GM12892 (cell line): ENCODE measurements at regions not wholly inside any gene's neighbourhood (a gene's known extent, or its start where the extent isn't known, plus 50 kb on each side); places are given as distances from the start of the nearest gene placed in this dataset.

Experiments
- DNase-seq: peaks from one replicate; pipeline ENCODE4 v3.0.0; 2011; ENCODE audit not compliant: insufficient read length
- FAIRE-seq: peaks from 2 replicates; lab custom pipeline; 2011; peaks lifted over from hg19 to GRCh38; lab: Jason Lieb, UNC
- POLR2A ChIP-seq: IDR thresholded peaks from 2 replicates; pipeline ENCODE4 v1.6.1; 2011; ENCODE audit warnings: low read depth, low read length, control low read depth
- POLR2AphosphoS5 ChIP-seq: IDR thresholded peaks from 2 replicates; pipeline ENCODE4 v1.6.1; 2011; ENCODE audit warnings: low read depth, low read length, control low read depth
- TAF1 ChIP-seq: IDR thresholded peaks from 2 replicates; pipeline ENCODE4 v1.6.1; 2011; ENCODE audit warnings: low read depth, mild to moderate bottlenecking, control low read depth, low read length, borderline replicate concordance

- TF ChIP-seq POLR2AphosphoS5 (no peak), POLR2A (no peak), TAF1 (no peak)
- no peak for FAIRE-seq
- no peak for DNase-seq
Measured at GRCh38 chr22:48828688-48829087, 999.0 kb downstream of the BRD1 start.

- DNase-seq (no peak), FAIRE-seq (no peak)
- TF ChIP-seq TAF1 (no peak), POLR2AphosphoS5 (no peak), POLR2A (no peak)
Measured at GRCh38 chr22:48827904-48828555, 999.6 kb downstream of the BRD1 start.

- no peak for TF ChIP-seq POLR2AphosphoS5
- TF ChIP-seq POLR2A = no peak
- TF ChIP-seq TAF1 = no peak
- FAIRE-seq (no peak), DNase-seq (no peak)
Measured at GRCh38 chr22:48827268-48827846, 1000.3 kb downstream of the BRD1 start.

GRCh38 chr22:48826546-48826945, 1001.1 kb downstream of the BRD1 start:
- no peak for TF ChIP-seq POLR2AphosphoS5
- FAIRE-seq = no peak
- DNase-seq = no peak

- DNase-seq (no peak), FAIRE-seq (no peak)
- no peak for TF ChIP-seq POLR2A
- TF ChIP-seq TAF1 = no peak
- no peak for TF ChIP-seq POLR2AphosphoS5
Measured at GRCh38 chr22:48825802-48826520, 1001.7 kb downstream of the BRD1 start.

DNA sequence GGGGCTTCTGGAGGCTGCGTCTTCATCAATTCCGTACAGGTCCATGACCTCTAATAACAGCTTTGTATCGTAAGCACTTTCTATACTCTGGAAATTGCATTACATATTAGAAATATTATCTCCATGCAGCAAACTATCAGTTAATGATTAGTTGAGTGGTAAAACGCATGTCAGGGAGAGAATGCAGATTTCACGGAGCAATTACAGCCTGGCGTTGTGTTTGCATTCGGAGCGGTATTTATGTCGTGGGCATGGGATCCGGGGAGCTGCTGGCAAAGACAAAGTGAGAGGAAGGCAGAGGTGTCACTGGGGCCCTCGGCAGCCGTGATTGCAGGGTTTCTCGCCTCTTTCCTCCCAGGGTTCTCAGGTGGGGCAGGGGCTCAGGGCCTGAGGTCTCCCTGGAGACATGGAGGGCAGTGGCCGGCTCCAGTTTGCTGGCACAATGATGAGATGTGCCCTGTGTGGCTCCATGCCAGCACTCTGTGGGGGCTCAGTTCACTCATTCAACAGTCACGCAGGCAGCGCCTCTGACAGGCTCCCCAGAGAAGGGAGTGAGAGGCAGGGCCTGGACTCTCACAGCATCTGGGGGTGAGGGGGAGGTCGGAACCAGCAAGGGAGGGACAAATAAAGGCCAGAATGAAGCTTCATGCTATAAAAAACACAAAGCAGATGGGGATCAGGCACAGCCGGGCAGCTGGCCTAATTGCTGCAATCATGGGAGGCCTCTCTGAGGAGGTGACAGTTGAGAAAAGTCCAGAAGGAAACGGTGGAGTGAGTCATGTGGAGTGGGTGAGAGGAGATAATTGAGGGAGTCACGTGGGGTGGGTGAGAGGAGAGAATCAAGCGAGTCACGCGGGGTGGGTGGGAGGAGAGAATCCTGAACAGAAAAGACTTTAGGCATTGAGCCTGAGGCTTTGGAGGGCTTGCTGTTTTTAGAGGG, 1002.7 kb downstream of the BRD1 start:
- no peak for TF ChIP-seq POLR2A
- no peak for TF ChIP-seq TAF1
- TF ChIP-seq POLR2AphosphoS5 = no peak
- no peak for FAIRE-seq
- no peak for DNase-seq

- DNase-seq = no peak
- TF ChIP-seq TAF1 (no peak), POLR2A (no peak), POLR2AphosphoS5 (no peak)
- no peak for FAIRE-seq
Measured at GRCh38 chr22:48823941-48824340, 1003.7 kb downstream of the BRD1 start.

DNA sequence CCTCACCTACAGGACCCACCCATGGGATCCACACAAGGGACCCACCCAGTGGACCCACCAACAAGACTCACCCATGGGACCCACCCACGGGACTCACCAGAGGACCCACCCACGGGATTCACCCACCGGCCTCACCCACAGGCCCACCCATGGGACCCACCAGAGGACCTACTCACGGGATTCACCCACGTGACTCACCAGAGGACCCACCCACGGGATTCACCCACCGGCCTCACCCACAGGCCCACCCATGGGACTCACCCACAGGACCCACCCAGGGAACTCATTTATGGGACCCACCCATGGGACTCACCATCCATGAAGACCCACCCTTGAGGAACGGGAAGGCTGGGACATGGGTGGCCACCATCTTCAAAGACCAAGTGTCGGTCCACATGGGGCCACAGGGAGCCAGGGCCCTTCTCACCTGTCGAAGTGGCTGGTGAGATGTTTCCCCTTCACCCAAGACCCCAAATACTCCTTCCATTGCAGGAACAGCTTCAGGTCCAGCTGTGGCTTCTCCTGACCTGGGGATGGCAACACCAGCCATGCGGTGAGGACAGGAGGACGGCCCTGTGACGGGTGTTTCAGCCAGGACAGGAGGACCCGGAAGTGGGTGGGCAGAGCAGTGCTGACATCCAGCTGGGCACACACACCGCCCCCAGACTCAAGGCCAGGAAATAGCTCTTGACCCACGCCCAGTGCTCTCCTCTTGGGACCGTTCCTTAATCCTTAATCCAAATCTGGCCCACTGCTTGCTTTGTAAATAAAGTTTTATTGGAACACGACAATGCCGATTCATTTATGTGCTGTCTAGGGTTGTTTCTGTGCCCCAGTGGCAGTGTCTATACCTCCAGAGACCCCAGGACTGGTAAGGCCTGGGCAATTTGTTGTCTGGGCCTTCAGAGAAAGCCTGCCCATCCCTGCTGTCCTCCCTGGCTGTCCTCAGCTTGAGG, 1005.1 kb downstream of the BRD1 start:
- DNase-seq (no peak), FAIRE-seq (no peak)
- TF ChIP-seq TAF1 = no peak
- TF ChIP-seq POLR2A = no peak
- TF ChIP-seq POLR2AphosphoS5 = no peak

- TF ChIP-seq POLR2AphosphoS5 = no peak
- TF ChIP-seq TAF1 = no peak
- TF ChIP-seq POLR2A = no peak
- no peak for FAIRE-seq
- no peak for DNase-seq
Measured at GRCh38 chr22:48821727-48822126, 1005.9 kb downstream of the BRD1 start.

DNA sequence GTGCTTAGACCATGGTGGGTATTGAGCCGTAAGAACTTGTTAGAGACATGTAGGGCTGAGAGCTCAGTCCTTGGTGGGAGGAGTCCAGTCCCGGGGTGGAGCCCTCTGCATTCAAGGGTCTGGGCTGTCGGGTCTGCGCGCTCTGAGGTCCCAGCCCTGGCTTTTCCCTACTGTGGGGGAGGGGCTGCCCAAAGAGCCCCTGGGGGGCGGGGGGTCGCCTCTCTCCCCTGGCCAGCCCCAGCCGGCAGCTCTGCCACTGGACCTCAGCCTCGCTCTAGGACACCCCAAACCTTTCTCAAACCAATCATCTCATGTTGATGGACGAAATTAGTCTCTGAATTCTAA, 1006.4 kb downstream of the BRD1 start:
- TF ChIP-seq POLR2AphosphoS5 (no peak), TAF1 (no peak), POLR2A (no peak)
- DNase-seq (no peak), FAIRE-seq (no peak)
